Fibroblast of villous mesenchyme (primary cell): ENCODE measurements at regions not wholly inside any gene's neighbourhood (a gene's known extent, or its start where the extent isn't known, plus 50 kb on each side); places are given as distances from the start of the nearest gene placed in this dataset.

Experiments
- DNase-seq: peaks from one replicate; pipeline ENCODE4 v3.0.0-alpha.2; 2010; ENCODE audit warnings: low read depth
- H3K4me3 ChIP-seq: 2 replicates; pipeline ENCODE4 v1.5.1; 2011; ENCODE audit warnings: low read depth, mild to moderate bottlenecking, low read length
- TF ChIP-seq, protein P1 (sequence below): IDR thresholded peaks from 2 replicates; pipeline ENCODE4 v1.5.1; 2012; ENCODE audit warnings: low read depth, mild to moderate bottlenecking, low read length; ENCODE audit not compliant: insufficient read depth

DNA sequence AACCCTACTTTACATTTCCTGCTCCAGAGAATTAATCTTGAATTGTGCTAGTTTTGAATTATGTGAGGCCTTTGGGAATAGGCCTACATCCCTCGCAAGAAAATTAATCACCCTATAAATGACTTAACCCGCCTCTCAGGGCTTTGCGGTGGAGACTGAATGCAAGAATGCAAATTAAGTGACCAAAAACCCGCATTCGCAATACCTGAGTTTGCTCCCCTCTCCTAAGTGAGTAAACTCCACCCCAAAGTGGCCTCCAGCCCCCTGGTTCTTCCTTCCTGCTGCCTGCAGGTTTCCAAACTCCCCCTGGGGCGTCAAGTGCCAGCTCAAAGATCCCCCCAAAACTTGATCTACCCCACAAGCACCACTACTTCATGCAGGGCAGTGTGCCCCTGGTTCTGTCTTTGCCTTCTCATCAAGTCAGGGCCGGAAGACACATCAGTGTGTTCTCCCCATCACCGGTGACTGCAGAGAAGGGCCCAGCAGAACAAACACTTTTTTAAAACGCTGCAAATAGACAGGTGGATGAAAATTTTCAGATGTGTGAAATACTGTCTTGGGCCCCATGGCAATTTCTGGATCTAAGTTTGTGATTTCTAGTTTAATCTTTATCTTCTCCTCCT lies 644.7 kb downstream of the VRK1 start:
- no peak overlapping the region for H3K4me3 ChIP-seq
- no peak for DNase-seq
- TF ChIP-seq, protein P1, sequence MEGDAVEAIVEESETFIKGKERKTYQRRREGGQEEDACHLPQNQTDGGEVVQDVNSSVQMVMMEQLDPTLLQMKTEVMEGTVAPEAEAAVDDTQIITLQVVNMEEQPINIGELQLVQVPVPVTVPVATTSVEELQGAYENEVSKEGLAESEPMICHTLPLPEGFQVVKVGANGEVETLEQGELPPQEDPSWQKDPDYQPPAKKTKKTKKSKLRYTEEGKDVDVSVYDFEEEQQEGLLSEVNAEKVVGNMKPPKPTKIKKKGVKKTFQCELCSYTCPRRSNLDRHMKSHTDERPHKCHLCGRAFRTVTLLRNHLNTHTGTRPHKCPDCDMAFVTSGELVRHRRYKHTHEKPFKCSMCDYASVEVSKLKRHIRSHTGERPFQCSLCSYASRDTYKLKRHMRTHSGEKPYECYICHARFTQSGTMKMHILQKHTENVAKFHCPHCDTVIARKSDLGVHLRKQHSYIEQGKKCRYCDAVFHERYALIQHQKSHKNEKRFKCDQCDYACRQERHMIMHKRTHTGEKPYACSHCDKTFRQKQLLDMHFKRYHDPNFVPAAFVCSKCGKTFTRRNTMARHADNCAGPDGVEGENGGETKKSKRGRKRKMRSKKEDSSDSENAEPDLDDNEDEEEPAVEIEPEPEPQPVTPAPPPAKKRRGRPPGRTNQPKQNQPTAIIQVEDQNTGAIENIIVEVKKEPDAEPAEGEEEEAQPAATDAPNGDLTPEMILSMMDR, result no peak

DNA sequence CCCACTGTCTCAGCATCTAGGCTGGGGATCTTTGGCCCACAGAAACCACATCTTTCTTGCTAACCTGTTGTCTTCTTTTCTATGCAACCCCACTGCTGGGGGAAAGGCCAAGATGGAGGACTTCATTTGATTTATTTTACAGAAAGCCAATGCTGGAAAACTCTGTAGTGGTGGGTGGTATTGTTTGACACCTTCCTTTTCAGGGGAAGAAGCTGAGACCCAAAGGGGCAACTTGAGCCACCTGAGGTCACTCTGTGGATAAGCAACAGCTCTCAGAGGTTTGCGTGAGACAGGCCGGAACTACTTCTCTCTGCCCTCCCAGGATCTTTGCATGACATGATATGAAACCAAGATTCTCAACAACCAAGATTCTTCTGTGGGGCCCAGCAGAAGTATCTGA lies 645.2 kb downstream of the VRK1 start:
- no peak for DNase-seq
- no peak overlapping the region for H3K4me3 ChIP-seq
- TF ChIP-seq, protein P1, result no peak

DNA sequence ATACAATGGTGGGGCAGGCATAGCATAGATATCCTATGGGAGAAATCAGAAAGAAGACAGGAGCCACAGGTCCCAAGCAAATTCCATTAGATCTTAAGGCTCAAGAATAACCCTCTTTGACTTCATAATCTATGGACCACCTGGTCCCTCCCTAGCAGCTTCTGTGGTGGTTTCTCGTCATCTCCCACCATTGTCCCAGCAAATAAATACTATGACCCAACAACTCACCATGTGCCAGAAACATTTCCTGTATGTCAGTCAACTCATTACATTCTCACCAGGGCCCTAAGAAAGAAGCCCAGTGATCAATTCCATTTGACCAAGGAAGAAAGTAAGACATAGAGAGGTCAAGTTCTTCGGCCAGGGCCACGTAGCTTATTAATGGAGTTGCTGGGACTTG lies 646.2 kb downstream of the VRK1 start:
- no peak overlapping the region for H3K4me3 ChIP-seq
- no peak for DNase-seq
- TF ChIP-seq, protein P1, result no peak

DNA sequence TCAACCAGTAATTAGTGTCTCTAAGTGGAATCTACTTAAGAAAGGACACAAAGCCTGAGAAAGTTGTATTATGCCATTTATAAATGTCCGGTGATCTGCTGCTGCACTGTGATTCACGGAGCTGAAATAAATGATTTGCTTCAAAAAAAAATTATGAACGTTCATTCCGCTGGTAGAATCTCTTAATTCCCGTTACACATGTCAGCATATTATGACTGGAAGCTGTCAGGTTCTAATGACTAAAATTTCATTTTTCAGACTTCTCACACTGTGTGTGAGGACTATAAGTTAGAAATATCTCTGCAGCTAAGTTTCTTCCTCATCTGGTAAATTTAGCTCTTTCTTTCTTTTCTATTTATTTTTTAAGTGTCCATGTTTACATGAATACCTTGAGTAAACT lies 647.1 kb downstream of the VRK1 start:
- DNase-seq, result no peak
- H3K4me3 ChIP-seq, result no peak overlapping the region
- TF ChIP-seq, protein P1, result no peak

DNA sequence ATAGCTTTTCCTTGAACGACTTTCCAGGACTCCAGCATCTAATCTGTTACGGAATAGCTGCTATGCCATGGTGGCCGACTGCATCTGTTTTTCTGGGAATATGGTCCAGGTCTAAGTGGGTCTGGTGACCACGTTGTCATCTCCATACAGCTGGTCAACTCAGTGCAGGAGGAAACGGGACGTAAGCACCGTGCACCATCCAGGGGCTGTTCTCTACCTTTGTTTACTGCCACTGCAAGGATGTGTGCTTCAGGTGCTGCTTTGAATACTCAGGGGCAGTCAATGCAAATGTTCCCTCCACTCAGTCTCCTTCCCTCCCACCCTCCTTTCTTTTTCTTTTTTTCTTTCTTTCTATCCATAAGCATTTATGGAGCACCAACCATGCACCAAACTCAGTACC lies 648.2 kb downstream of the VRK1 start:
- H3K4me3 ChIP-seq, result no peak overlapping the region
- no peak for DNase-seq
- TF ChIP-seq, protein P1, result no peak

DNA sequence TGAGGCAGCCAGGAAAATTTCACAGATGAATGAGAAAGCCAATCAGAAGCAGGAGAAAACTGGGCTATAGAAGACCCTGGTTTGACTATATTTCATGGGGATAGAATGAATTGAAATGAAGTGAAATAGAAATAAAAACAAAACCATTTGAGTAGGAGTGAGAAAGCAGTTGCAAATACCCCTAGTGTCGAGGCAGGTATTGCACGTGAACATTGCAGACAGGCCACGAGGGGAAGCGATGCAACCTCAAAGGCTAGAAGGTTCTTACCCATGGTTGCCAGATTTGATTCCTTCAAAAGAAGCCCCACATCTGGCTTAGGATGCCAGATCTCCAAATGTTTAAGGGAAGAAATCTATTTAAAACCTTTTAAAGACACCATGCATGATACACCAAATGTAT lies 648.9 kb downstream of the VRK1 start:
- H3K4me3 ChIP-seq, result no peak overlapping the region
- TF ChIP-seq, protein P1, result no peak
- DNase-seq, result no peak

DNA sequence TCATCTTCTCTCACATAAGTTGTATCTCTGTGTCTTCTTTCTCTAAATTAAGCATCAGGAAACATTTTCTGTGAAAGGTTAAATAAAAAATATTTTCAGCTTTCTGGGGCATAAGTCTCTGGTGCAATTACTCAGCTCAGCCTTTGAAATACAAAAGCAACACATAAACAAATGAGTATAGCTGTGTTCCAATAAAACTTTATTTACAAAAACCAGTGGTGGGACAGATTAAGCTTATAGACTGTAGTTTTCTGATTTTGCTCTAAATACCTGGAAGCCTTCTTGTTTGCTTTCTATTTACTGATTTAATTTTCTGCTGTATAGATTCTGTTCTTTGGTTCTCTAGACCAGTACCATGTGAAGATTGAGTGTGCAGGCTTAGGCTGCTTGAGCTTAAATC lies 655.1 kb downstream of the VRK1 start:
- TF ChIP-seq, protein P1, result no peak
- H3K4me3 ChIP-seq, result no peak overlapping the region
- DNase-seq, result no peak
